PC-3 (cell line): ENCODE measurements at regions not wholly inside any gene's neighbourhood (a gene's known extent, or its start where the extent isn't known, plus 50 kb on each side); places are given as distances from the start of the nearest gene placed in this dataset.

Experiments used
- EZH2 ChIP-seq: fragments of 300-600 bp; sonication (generic); IDR thresholded peaks from one replicate; pipeline ENCODE4 v1.6.1; 2017; ENCODE audit warnings: antibody characterized with exemption, mild to moderate bottlenecking, low read length; ENCODE audit not compliant: unreplicated experiment
- EZH2phosphoT487 ChIP-seq: fragments of 300-600 bp; sonication (generic); IDR thresholded peaks from 2 replicates; pipeline ENCODE4 v1.6.1; 2018; ENCODE audit warnings: mild to moderate bottlenecking, antibody characterized with exemption, low read length, borderline replicate concordance
- TF ChIP-seq, protein P1 (sequence below): fragments of 300-600 bp; sonication (generic); conservative IDR thresholded peaks from 2 replicates; pipeline ENCODE4 v1.5.1; 2017; ENCODE audit warnings: antibody characterized with exemption, low read depth, mild to moderate bottlenecking, low read length

DNA sequence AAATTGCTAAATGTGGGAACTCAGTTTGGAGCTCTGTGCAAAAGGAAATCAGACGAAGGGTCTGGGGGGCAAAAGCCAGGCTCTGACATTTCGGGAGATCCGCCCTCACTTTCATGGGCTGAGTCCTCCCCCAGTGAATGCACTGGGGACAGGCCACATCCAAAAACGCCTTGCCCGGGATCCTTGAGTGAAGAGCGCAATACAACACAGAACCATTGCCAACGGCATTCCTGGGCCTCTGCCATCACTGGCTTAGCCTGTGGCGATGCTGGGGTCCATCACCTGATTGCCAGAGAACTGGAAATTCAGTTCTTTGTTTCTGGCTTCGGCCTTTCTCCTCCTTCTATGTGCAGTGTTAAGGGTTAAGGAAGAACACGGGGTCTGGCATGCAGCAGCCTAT is 297.9 kb downstream of the SHANK2 start:
- TF ChIP-seq, protein P1, sequence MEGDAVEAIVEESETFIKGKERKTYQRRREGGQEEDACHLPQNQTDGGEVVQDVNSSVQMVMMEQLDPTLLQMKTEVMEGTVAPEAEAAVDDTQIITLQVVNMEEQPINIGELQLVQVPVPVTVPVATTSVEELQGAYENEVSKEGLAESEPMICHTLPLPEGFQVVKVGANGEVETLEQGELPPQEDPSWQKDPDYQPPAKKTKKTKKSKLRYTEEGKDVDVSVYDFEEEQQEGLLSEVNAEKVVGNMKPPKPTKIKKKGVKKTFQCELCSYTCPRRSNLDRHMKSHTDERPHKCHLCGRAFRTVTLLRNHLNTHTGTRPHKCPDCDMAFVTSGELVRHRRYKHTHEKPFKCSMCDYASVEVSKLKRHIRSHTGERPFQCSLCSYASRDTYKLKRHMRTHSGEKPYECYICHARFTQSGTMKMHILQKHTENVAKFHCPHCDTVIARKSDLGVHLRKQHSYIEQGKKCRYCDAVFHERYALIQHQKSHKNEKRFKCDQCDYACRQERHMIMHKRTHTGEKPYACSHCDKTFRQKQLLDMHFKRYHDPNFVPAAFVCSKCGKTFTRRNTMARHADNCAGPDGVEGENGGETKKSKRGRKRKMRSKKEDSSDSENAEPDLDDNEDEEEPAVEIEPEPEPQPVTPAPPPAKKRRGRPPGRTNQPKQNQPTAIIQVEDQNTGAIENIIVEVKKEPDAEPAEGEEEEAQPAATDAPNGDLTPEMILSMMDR = no peak
- TF ChIP-seq EZH2 (no peak), EZH2phosphoT487 (no peak)
